IMR-90 (cell line): ENCODE measurements at regions not wholly inside any gene's neighbourhood (a gene's known extent, or its start where the extent isn't known, plus 50 kb on each side); places are given as distances from the start of the nearest gene placed in this dataset.

ENCODE experiments used
- ATAC-seq: fragments of 200-7000 bp; cut with Tn5 transposase; 2 replicates; pipeline ENCODE4 v1.9.1; 2020; ENCODE audit warnings: low read depth, mild to moderate bottlenecking, moderate library complexity
- BruUV-seq: library from RNA; stranded (reverse); fragments of 400-500 nt; replicated peaks from 2 replicates; lab custom pipeline; 2021; lab: Mats Ljungman, UMichigan
- CTCF ChIA-PET: fragments of 300-600 bp; formaldehyde crosslinking; extraction: SDS; loops from one replicate; lab custom pipeline; 2021; ENCODE audit warnings: antibody characterized with exemption; lab: Yijun Ruan, JAX
- POLR2A ChIA-PET: fragments of 300-600 bp; sonication (Branson Sonifier 250); formaldehyde crosslinking; loops from one replicate; lab custom pipeline; 2022; ENCODE audit warnings: antibody characterized with exemption; ENCODE audit not compliant: unreplicated experiment; lab: Charles Lee
- DNase-seq: peaks from one replicate; pipeline ENCODE4 v3.0.0; 2013
- H2AFZ ChIP-seq: replicated peaks from 2 replicates; pipeline ENCODE3; 2013; ENCODE audit warnings: low read length, mild to moderate bottlenecking; ENCODE audit not compliant: poor library complexity
- H2AK5ac ChIP-seq: 2 replicates; pipeline ENCODE4 v1.6.1; 2013; ENCODE audit warnings: low read depth, low read length, inconsistent platforms
- H2AK9ac ChIP-seq: replicated peaks from 2 replicates; pipeline ENCODE3; 2013; ENCODE audit warnings: mild to moderate bottlenecking, low read depth, low read length, moderate library complexity; ENCODE audit not compliant: poor library complexity
- H2BK120ac ChIP-seq: 2 replicates; pipeline ENCODE4 v1.6.1; 2013; ENCODE audit warnings: low read depth, low read length, inconsistent platforms
- H2BK15ac ChIP-seq: 3 replicates; pipeline ENCODE4 v1.6.1; 2013; ENCODE audit warnings: low read depth, low read length, inconsistent platforms
- H2BK20ac ChIP-seq: 2 replicates; pipeline ENCODE4 v1.6.1; 2013; ENCODE audit warnings: low read depth, mild to moderate bottlenecking, inconsistent platforms, low read length, moderate library complexity
- H2BK5ac ChIP-seq: 2 replicates; pipeline ENCODE4 v1.6.1; 2013; ENCODE audit warnings: mild to moderate bottlenecking, low read depth, low read length, inconsistent platforms; ENCODE audit not compliant: poor library complexity, severe bottlenecking
- H3K14ac ChIP-seq: replicated peaks from 2 replicates; pipeline ENCODE4 v1.6.1; 2013; ENCODE audit warnings: low read depth, low read length, inconsistent platforms
- H3K18ac ChIP-seq: 2 replicates; pipeline ENCODE4 v1.6.1; 2013; ENCODE audit warnings: low read depth, low read length, control low read depth
- H3K23ac ChIP-seq: 2 replicates; pipeline ENCODE4 v1.6.1; 2013; ENCODE audit warnings: low read depth, low read length, inconsistent platforms
- H3K27ac ChIP-seq: 2 replicates; pipeline ENCODE4 v1.5.1; 2013; ENCODE audit warnings: mild to moderate bottlenecking, control low read depth, low read length; ENCODE audit not compliant: insufficient read depth
- H3K27me3 ChIP-seq: 2 replicates; pipeline ENCODE4 v1.6.1; 2013; ENCODE audit warnings: low read length; ENCODE audit not compliant: control insufficient read depth, insufficient read depth
- H3K36me3 ChIP-seq: 2 replicates; pipeline ENCODE4 v1.6.1; 2013; ENCODE audit warnings: low read length, mixed read lengths; ENCODE audit not compliant: control insufficient read depth, insufficient read depth
- H3K4ac ChIP-seq: 2 replicates; pipeline ENCODE4 v1.6.1; 2013; ENCODE audit warnings: low read depth, low read length, inconsistent platforms
- H3K4me1 ChIP-seq: 2 replicates; pipeline ENCODE4 v1.6.1; 2013; ENCODE audit warnings: low read length, mixed read lengths; ENCODE audit not compliant: control insufficient read depth, insufficient read depth
- H3K4me2 ChIP-seq: 2 replicates; pipeline ENCODE4 v1.6.1; 2013; ENCODE audit warnings: low read depth, mild to moderate bottlenecking, control low read depth, low read length, moderate library complexity
- H3K4me3 ChIP-seq: 2 replicates; pipeline ENCODE4 v1.5.1; 2013; ENCODE audit warnings: low read depth, mild to moderate bottlenecking, control low read depth, low read length, moderate library complexity; ENCODE audit not compliant: insufficient read depth
- H3K56ac ChIP-seq: 2 replicates; pipeline ENCODE4 v1.6.1; 2013; ENCODE audit warnings: low read length, inconsistent platforms; ENCODE audit not compliant: insufficient read depth; ENCODE audit errors: extremely low read depth
- H3K79me1 ChIP-seq, 2 experiments: 2 replicates each; pipeline ENCODE4 v1.6.1; 2013; ENCODE audit warnings: low read length in 2 of 2, inconsistent platforms in 1 of 2, low read depth in 1 of 2
- H3K9ac ChIP-seq: 2 replicates; pipeline ENCODE4 v1.6.1; 2013; ENCODE audit warnings: low read depth, low read length, control low read depth
- H3K9me1 ChIP-seq: 2 replicates; pipeline ENCODE4 v1.6.1; 2013; ENCODE audit warnings: low read length, inconsistent platforms; ENCODE audit not compliant: insufficient read depth
- H3K9me3 ChIP-seq: 2 replicates; pipeline ENCODE4 v1.6.1; 2013; ENCODE audit warnings: low read length; ENCODE audit not compliant: control insufficient read depth, insufficient read depth
- H4K20me1 ChIP-seq: 2 replicates; pipeline ENCODE4 v1.6.1; 2013; ENCODE audit warnings: low read length, inconsistent platforms; ENCODE audit not compliant: insufficient read depth
- H4K5ac ChIP-seq: 2 replicates; pipeline ENCODE4 v1.6.1; 2013; ENCODE audit warnings: mild to moderate bottlenecking, low read depth, low read length, control low read depth
- H4K8ac ChIP-seq, 2 experiments: 2 replicates each; pipeline ENCODE4 v1.6.1; 2013; ENCODE audit warnings: low read depth in 2 of 2, low read length in 2 of 2, control low read depth in 1 of 2, inconsistent platforms in 1 of 2
- H4K91ac ChIP-seq: 2 replicates; pipeline ENCODE4 v1.6.1; 2013; ENCODE audit warnings: low read depth, low read length, inconsistent platforms; ENCODE audit not compliant: insufficient read depth
- BHLHE40 ChIP-seq: fragments of 150-350 bp; IDR thresholded peaks from 2 replicates; pipeline ENCODE4 v1.6.1; 2016; ENCODE audit warnings: mild to moderate bottlenecking, low read depth, low read length
- CEBPB ChIP-seq: IDR thresholded peaks from 2 replicates; pipeline ENCODE4 v1.6.1; 2012; ENCODE audit warnings: low read depth, low read length, improper control_type of control experiment
- CHD1 ChIP-seq: IDR thresholded peaks from 2 replicates; pipeline ENCODE4 v1.6.1; 2012; ENCODE audit warnings: low read depth, low read length, improper control_type of control experiment
- MAFK ChIP-seq: IDR thresholded peaks from 2 replicates; pipeline ENCODE4 v1.6.1; 2012; ENCODE audit warnings: low read depth, low read length, improper control_type of control experiment
- MAZ ChIP-seq: IDR thresholded peaks from 2 replicates; pipeline ENCODE4 v1.6.1; 2012; ENCODE audit warnings: low read depth, mild to moderate bottlenecking, low read length, improper control_type of control experiment, moderate library complexity, borderline replicate concordance
- NFE2L2 ChIP-seq: fragments of 150-350 bp; IDR thresholded peaks from 2 replicates; pipeline ENCODE4 v1.6.1; 2016; ENCODE audit warnings: low read depth, mild to moderate bottlenecking, low read length
- RCOR1 ChIP-seq: IDR thresholded peaks from 2 replicates; pipeline ENCODE4 v1.6.1; 2012; ENCODE audit warnings: mild to moderate bottlenecking, low read length, improper control_type of control experiment; ENCODE audit not compliant: insufficient replicate concordance
- dilution Hi-C: fragments of 300-500 bp; cut with HindIII; formaldehyde crosslinking; loops from one replicate; pipeline ENCODE4 v1.14.3; 2018; ENCODE audit warnings: low sequenced_read_pairs; ENCODE audit not compliant: unreplicated experiment
- in situ Hi-C: fragments of 300-500 bp; cut with MboI; formaldehyde crosslinking; loops from 3 replicates; pipeline ENCODE4 v1.14.3; 2019; ENCODE audit warnings: low sequenced_read_pairs, inconsistent platforms, mixed read lengths
- intact Hi-C: fragments of 100-400 bp; cut with micrococcal nuclease; formaldehyde crosslinking; loops from 2 replicates; pipeline ENCODE4 v1.10.0; 2022
- TF ChIP-seq, protein P1 (sequence below): conservative IDR thresholded peaks from 2 replicates; pipeline ENCODE4 v1.5.1; 2012; ENCODE audit warnings: mild to moderate bottlenecking, low read depth, low read length, improper control_type of control experiment
- TF ChIP-seq, protein P2 (sequence below): fragments of 150-350 bp; IDR thresholded peaks from 2 replicates; pipeline ENCODE4 v1.6.1; 2017; ENCODE audit warnings: mild to moderate bottlenecking, antibody characterized with exemption, low read length, low read depth

DNA sequence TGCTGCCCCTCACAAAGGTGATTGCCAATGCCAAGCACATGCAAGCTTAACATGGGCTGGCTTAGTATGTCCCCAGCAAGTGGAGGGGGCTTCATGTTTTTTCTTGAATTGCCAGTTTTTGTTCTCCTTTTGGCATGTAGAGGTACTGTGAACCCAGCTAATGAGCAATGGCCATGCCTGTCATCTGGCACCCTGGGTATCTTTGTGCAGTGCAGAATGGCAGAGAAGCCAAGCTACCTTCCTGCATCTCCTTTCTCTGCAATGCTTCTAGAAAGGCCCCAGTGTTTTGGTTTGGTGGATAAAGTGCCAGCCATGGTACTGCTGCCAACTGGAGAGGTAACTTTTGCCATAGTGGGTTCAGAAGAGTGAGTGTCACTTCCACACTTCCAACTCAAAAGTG is 576.9 kb downstream of the CMPK2 start:
- Histone ChIP-seq H3K4me1 (no peaks in the 10 kb centered on the region), H3K9me1 (no peaks in the 10 kb centered on the region), H2BK15ac (no peak overlapping the region), H2AK9ac (no peak overlapping the region), H3K23ac (no peak overlapping the region), H2BK20ac (no peak overlapping the region), H3K4me3 (no peak overlapping the region), H2BK120ac (no peak overlapping the region), H4K8ac (no peak overlapping the region), H3K4me2 (no peak overlapping the region), H3K36me3 (no peaks in the 10 kb centered on the region), H3K56ac (no peak overlapping the region), H3K4ac (no peak overlapping the region), H3K9ac (no peak overlapping the region), H2BK5ac (no peak overlapping the region), H4K91ac (no peak overlapping the region), H4K5ac (no peak overlapping the region), H3K18ac (no peak overlapping the region), H3K27me3 (no peaks in the 10 kb centered on the region), H2AK5ac (no peak overlapping the region), H4K20me1 (no peaks in the 10 kb centered on the region), H2AFZ (no peak overlapping the region), H3K14ac (no peak overlapping the region), H3K9me3 (no peaks in the 10 kb centered on the region), H3K27ac (no peak overlapping the region), H3K79me1 (no peaks in the 10 kb centered on the region)
- DNase-seq (no peak), ATAC-seq (no peak)
- in situ Hi-C loops (no loop called here), dilution Hi-C loops (no loop called here), intact Hi-C loops (no loop called here)
- ChIA-PET POLR2A (no interaction called here), CTCF (no interaction called here)
- no peak for TF ChIP-seq RCOR1
- TF ChIP-seq, protein P1, sequence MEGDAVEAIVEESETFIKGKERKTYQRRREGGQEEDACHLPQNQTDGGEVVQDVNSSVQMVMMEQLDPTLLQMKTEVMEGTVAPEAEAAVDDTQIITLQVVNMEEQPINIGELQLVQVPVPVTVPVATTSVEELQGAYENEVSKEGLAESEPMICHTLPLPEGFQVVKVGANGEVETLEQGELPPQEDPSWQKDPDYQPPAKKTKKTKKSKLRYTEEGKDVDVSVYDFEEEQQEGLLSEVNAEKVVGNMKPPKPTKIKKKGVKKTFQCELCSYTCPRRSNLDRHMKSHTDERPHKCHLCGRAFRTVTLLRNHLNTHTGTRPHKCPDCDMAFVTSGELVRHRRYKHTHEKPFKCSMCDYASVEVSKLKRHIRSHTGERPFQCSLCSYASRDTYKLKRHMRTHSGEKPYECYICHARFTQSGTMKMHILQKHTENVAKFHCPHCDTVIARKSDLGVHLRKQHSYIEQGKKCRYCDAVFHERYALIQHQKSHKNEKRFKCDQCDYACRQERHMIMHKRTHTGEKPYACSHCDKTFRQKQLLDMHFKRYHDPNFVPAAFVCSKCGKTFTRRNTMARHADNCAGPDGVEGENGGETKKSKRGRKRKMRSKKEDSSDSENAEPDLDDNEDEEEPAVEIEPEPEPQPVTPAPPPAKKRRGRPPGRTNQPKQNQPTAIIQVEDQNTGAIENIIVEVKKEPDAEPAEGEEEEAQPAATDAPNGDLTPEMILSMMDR, result no peak
- TF ChIP-seq CHD1, result no peak
- TF ChIP-seq BHLHE40, result no peak
- no peak for TF ChIP-seq NFE2L2
- TF ChIP-seq, protein P2, sequence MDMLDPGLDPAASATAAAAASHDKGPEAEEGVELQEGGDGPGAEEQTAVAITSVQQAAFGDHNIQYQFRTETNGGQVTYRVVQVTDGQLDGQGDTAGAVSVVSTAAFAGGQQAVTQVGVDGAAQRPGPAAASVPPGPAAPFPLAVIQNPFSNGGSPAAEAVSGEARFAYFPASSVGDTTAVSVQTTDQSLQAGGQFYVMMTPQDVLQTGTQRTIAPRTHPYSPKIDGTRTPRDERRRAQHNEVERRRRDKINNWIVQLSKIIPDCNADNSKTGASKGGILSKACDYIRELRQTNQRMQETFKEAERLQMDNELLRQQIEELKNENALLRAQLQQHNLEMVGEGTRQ, result no peak
- TF ChIP-seq CEBPB, result no peak
- no peak for TF ChIP-seq MAZ
- TF ChIP-seq MAFK, result no peak
- BruUV-seq, result no TSS peak
